ENCODE measurements at regions not wholly inside any gene's neighbourhood (a gene's known extent, or its start where the extent isn't known, plus 50 kb on each side); places are given as distances from the start of the nearest gene placed in this dataset.

- TF ChIP-seq EZH2phosphoT487 (conservative IDR thresholded peaks at IDR 0.05; ENCODE audit: low read length), result no peak
- no peak for TF ChIP-seq CTCF (IDR thresholded peaks at IDR 0.05; ENCODE audit: insufficient read depth, low read length, poor library complexity, severe bottlenecking)
Observed at GRCh38 chr13:72542241-72542640, 185.2 kb downstream of the MZT1 start.

All from SU-DHL-6 (cell line).